Fibroblast of pulmonary artery (primary cell): ENCODE measurements at regions not wholly inside any gene's neighbourhood (a gene's known extent, or its start where the extent isn't known, plus 50 kb on each side); places are given as distances from the start of the nearest gene placed in this dataset.
"Not testable (repeated sequence)": the region's sequence is repeated elsewhere in the genome, so short reads cannot be mapped to it uniquely, and the experiment has no call there.

Source experiments
- DNase-seq: peaks from one replicate; pipeline ENCODE4 v3.0.0-alpha.2; 2010; ENCODE audit warnings: low read depth
- H3K4me3 ChIP-seq: replicated peaks from 2 replicates; pipeline ENCODE4 v1.5.1; 2011; ENCODE audit warnings: low read depth, mild to moderate bottlenecking, control low read depth, low read length, moderate library complexity
- CTCF ChIP-seq: IDR thresholded peaks from 2 replicates; pipeline ENCODE4 v1.5.1; 2011; ENCODE audit warnings: mild to moderate bottlenecking, control low read depth, low read length, inconsistent platforms; ENCODE audit errors: missing control alignments

- TF ChIP-seq CTCF = no peak
- no peak overlapping the region for H3K4me3 ChIP-seq
Measured at GRCh38 chrX:112457788-112458187, 221.9 kb downstream of the LHFPL1 start.

GRCh38 chrX:112450810-112451209 lies 228.9 kb downstream of the LHFPL1 start:
- H3K4me3 ChIP-seq = no peak overlapping the region
- no peak for TF ChIP-seq CTCF
- DNase-seq = no peak

More at GRCh38 chrX:112457788-112458187, 221.9 kb downstream of the LHFPL1 start:
- no peak for DNase-seq

- TF ChIP-seq CTCF = no peak
- no peak overlapping the region for H3K4me3 ChIP-seq
- DNase-seq = no peak
Measured at GRCh38 chrX:112440277-112440676, 239.5 kb downstream of the LHFPL1 start.

- DNase-seq = no peak
Measured at GRCh38 chrX:112424166-112424565, 255.6 kb downstream of the LHFPL1 start.

GRCh38 chrX:112391313-112391712 lies 288.4 kb downstream of the LHFPL1 start:
- H3K4me3 ChIP-seq = no peak overlapping the region
- no peak for TF ChIP-seq CTCF
- no peak for DNase-seq

More at GRCh38 chrX:112424166-112424565, 255.6 kb downstream of the LHFPL1 start:
- TF ChIP-seq CTCF = no peak
- H3K4me3 ChIP-seq = no peak overlapping the region

GRCh38 chrX:112381649-112382298 lies 298.0 kb downstream of the LHFPL1 start:
- not testable (repeated sequence) for DNase-seq

GRCh38 chrX:112380541-112381278 lies 298.1 kb upstream of the TRPC5 start:
- H3K4me3 ChIP-seq = no peak overlapping the region

More at GRCh38 chrX:112381649-112382298, 298.0 kb downstream of the LHFPL1 start:
- H3K4me3 ChIP-seq = not testable (repeated sequence)

More at GRCh38 chrX:112380541-112381278, 298.1 kb upstream of the TRPC5 start:
- no peak for DNase-seq
- TF ChIP-seq CTCF = no peak
